Lung (tissue), 11 donors: ENCODE measurements at regions not wholly inside any gene's neighbourhood (a gene's known extent, or its start where the extent isn't known, plus 50 kb on each side); places are given as distances from the start of the nearest gene placed in this dataset.

Source experiments
- ATAC-seq: fragments of 200-7000 bp; cut with Tn5 transposase; one replicate; pipeline ENCODE4 v1.9.1; 2020; ENCODE audit warnings: moderate number of reproducible peaks; ENCODE audit not compliant: insufficient read depth, low FRiP score
- DNase-seq, 3 donors: peaks; one replicate each; pipeline ENCODE4 v3.0.0-alpha.2; 2013 to 2017
- H3K27ac ChIP-seq, 2 donors: one replicate each; pipeline ENCODE4 v1.5.1; 2013; ENCODE audit warnings: mild to moderate bottlenecking in 2 of 2, moderate library complexity in 2 of 2, control low read depth in 1 of 2, inconsistent platforms in 1 of 2, low read depth in 1 of 2, low read length in 1 of 2
- H3K27me3 ChIP-seq, 3 donors: one replicate each; pipeline ENCODE4 v1.5.1; 2013; ENCODE audit warnings: low read length in 2 of 3; ENCODE audit not compliant: control insufficient read depth in 3 of 3, insufficient read depth in 3 of 3
- H3K36me3 ChIP-seq, 4 donors: one replicate each; pipeline ENCODE4 v1.5.1; 2013; ENCODE audit warnings: low read length in 4 of 4, mild to moderate bottlenecking in 1 of 4, moderate library complexity in 1 of 4; ENCODE audit not compliant: control insufficient read depth in 4 of 4, insufficient read depth in 4 of 4
- H3K4me1 ChIP-seq, 5 donors: one replicate each; pipeline ENCODE4 v1.5.1; 2013; ENCODE audit warnings: low read length in 5 of 5, mild to moderate bottlenecking in 2 of 5, moderate library complexity in 1 of 5; ENCODE audit not compliant: control insufficient read depth in 5 of 5, insufficient read depth in 5 of 5
- H3K4me3 ChIP-seq: one replicate; pipeline ENCODE4 v1.5.1; 2013; ENCODE audit warnings: mild to moderate bottlenecking, control low read depth, moderate library complexity
- H3K9ac ChIP-seq, 2 donors: one replicate each; pipeline ENCODE4 v1.5.1; 2013; ENCODE audit warnings: low read length in 2 of 2, control low read depth in 1 of 2; ENCODE audit not compliant: insufficient read depth in 1 of 2
- H3K9me3 ChIP-seq, 4 donors: one replicate each; pipeline ENCODE4 v1.5.1; 2013; ENCODE audit warnings: low read length in 3 of 4, mild to moderate bottlenecking in 1 of 4, moderate library complexity in 1 of 4; ENCODE audit not compliant: control insufficient read depth in 4 of 4, insufficient read depth in 3 of 4
- CTCF ChIP-seq: IDR thresholded peaks from 2 replicates; pipeline ENCODE4 v1.5.1; 2012; ENCODE audit warnings: mild to moderate bottlenecking; ENCODE audit errors: control extremely low read depth, extremely low read depth
- WGBS, 2 donors: extraction: QIAGEN DNeasy Blood & Tissue Kit; methylation state at CpG; one replicate each; pipeline ENCODE4 v1.1.7; 2013; 5-methylcytosine and 5-hydroxymethylcytosine counted together
- donor health status: control.
- donor health status: control.
- donor health status: Bipolar disorder and iron deficiency.
- donor health status: healthy.
- donor health status: DM: yes; HTN: yes; CAD: no.

DNA sequence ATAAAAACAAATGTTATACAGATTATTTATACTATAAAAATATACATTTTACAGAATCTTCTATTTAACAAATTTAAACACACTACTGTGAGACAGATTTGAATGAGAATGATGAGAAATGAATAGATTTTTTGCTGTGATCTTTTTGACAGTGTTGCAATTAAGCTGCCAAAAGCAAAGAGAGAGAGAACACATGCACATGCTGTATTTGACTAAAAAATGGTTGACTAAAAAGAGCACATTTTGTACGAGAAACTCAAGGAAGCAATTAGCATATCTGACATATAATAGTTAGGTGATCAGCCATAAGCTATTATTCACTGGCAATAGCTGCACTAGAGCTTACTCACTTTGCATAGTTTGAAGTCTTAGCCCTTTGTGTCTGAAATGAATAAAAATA lies 115.8 kb downstream of the SYT10 start:
- no peak overlapping the region for H3K27ac ChIP-seq

DNA sequence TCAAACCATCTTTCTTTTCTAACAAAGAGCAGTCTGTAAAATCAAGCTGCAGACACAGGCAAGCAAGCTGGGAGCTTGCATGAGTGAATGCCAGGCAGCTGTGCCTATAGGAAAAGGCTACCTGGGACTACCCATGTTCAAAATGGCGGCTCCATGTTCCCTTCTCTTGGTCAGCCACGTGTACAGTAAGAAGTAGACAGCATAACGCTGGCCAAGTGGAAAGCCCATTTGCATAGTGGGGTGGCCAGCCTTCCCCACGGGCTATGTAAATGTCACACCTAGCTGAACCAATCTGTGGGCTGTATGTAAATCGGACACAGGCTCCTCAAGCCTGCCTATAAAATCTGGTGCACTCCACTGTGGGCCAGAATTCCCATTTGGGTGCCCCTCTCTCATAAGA lies 117.1 kb downstream of the SYT10 start:
- WGBS, 2 donors = 74 to 85% methylated on average over 5 of the region's 5 CpGs
- DNase-seq = no peak
- no peak overlapping the region for H3K4me3 ChIP-seq
- H3K9me3 ChIP-seq = peaks cover 0 to 2% (median 0%) of the 10 kb centered on the region in 4 donors
- no peaks in the 10 kb centered on the region for H3K36me3 ChIP-seq
- H3K9ac ChIP-seq = no peak overlapping the region
- ATAC-seq = no peak
- H3K4me1 ChIP-seq = no peaks in the 10 kb centered on the region
- H3K27ac ChIP-seq = no peak overlapping the region
- H3K27me3 ChIP-seq = no peaks in the 10 kb centered on the region
- TF ChIP-seq CTCF = no peak

More for the DNA sequence above, 115.8 kb downstream of the SYT10 start:
- TF ChIP-seq CTCF = no peak
- Histone ChIP-seq H3K9me3 (peaks cover 0 to 2% (median 0%) of the 10 kb centered on the region in 4 donors), H3K36me3 (no peaks in the 10 kb centered on the region), H3K9ac (no peak overlapping the region), H3K4me3 (no peak overlapping the region), H3K27me3 (no peaks in the 10 kb centered on the region), H3K4me1 (no peaks in the 10 kb centered on the region)
- ATAC-seq = no peak
- 53 to 77% methylated on average over 1 of the region's 1 CpG for WGBS, 2 donors
- DNase-seq = no peak

- Histone ChIP-seq H3K27ac (no peak overlapping the region), H3K36me3 (no peaks in the 10 kb centered on the region), H3K9me3 (peaks cover 0 to 2% (median 0%) of the 10 kb centered on the region in 4 donors), H3K4me1 (no peaks in the 10 kb centered on the region), H3K4me3 (no peak overlapping the region), H3K9ac (no peak overlapping the region), H3K27me3 (no peaks in the 10 kb centered on the region)
- DNase-seq (no peak), ATAC-seq (no peak)
- 84 to 85% methylated on average over 1 of the region's 1 CpG for WGBS, 2 donors
- TF ChIP-seq CTCF = no peak
Measured at GRCh38 chr12:33317746-33318145, 121.9 kb downstream of the SYT10 start.

- 22 to 30% methylated on average over 1 of the region's 1 CpG for WGBS, 2 donors
- no peak for ATAC-seq
- H3K9ac ChIP-seq = no peak overlapping the region
- no peaks in the 10 kb centered on the region for H3K4me1 ChIP-seq
- no peak for DNase-seq
- H3K9me3 ChIP-seq = peaks cover 0 to 3% (median 0%) of the 10 kb centered on the region in 4 donors
- no peak for TF ChIP-seq CTCF
- H3K27ac ChIP-seq = no peak overlapping the region
- no peak overlapping the region for H3K4me3 ChIP-seq
- H3K27me3 ChIP-seq = no peaks in the 10 kb centered on the region
- no peaks in the 10 kb centered on the region for H3K36me3 ChIP-seq
Measured at GRCh38 chr12:33314223-33314622, 125.4 kb downstream of the SYT10 start.
